HuH-7.5 (cell line): ENCODE measurements at regions not wholly inside any gene's neighbourhood (a gene's known extent, or its start where the extent isn't known, plus 50 kb on each side); places are given as distances from the start of the nearest gene placed in this dataset.
"Not testable (repeated sequence)": the region's sequence is repeated elsewhere in the genome, so short reads cannot be mapped to it uniquely, and the experiment has no call there.

ENCODE experiments used
- DNase-seq: peaks from one replicate; pipeline ENCODE4 v3.0.0; 2011; ENCODE audit warnings: low spot score

- DNase-seq = no peak
Observed at GRCh38 chr2:40955042-40955441, 503.2 kb upstream of the SLC8A1 start.

- DNase-seq = no peak
Observed at GRCh38 chr2:40955635-40956034, 503.7 kb upstream of the SLC8A1 start.

GRCh38 chr2:40957508-40957907 lies 505.6 kb upstream of the SLC8A1 start:
- DNase-seq = no peak

GRCh38 chr2:40962026-40962425 lies 510.1 kb upstream of the SLC8A1 start:
- DNase-seq = no peak

- no peak for DNase-seq
Observed at GRCh38 chr2:40964509-40965250, 512.8 kb upstream of the SLC8A1 start.

GRCh38 chr2:40967451-40967850 lies 515.6 kb upstream of the SLC8A1 start:
- DNase-seq = no peak

GRCh38 chr2:40975151-40975550 lies 523.3 kb upstream of the SLC8A1 start:
- no peak for DNase-seq

GRCh38 chr2:40997362-40997761 lies 545.5 kb upstream of the SLC8A1 start:
- DNase-seq = no peak

GRCh38 chr2:41000374-41000773 lies 548.5 kb upstream of the SLC8A1 start:
- DNase-seq = no peak

GRCh38 chr2:41000906-41001305 lies 549.0 kb upstream of the SLC8A1 start:
- DNase-seq = no peak

GRCh38 chr2:41004700-41005099 lies 552.8 kb upstream of the SLC8A1 start:
- DNase-seq = no peak

GRCh38 chr2:41020358-41020757 lies 568.5 kb upstream of the SLC8A1 start:
- DNase-seq = no peak

- no peak for DNase-seq
Observed at GRCh38 chr2:41024816-41025215, 572.9 kb upstream of the SLC8A1 start.

GRCh38 chr2:41026613-41027012 lies 574.7 kb upstream of the SLC8A1 start:
- DNase-seq = no peak

GRCh38 chr2:41027095-41027494 lies 575.2 kb upstream of the SLC8A1 start:
- no peak for DNase-seq

GRCh38 chr2:41031282-41031681 lies 579.4 kb upstream of the SLC8A1 start:
- no peak for DNase-seq

- DNase-seq = no peak
Observed at GRCh38 chr2:41032715-41033114, 580.8 kb upstream of the SLC8A1 start.

GRCh38 chr2:41033127-41033526 lies 581.2 kb upstream of the SLC8A1 start:
- DNase-seq = no peak

- no peak for DNase-seq
Observed at GRCh38 chr2:41038408-41038807, 586.5 kb upstream of the SLC8A1 start.

- DNase-seq = not testable (repeated sequence)
Observed at GRCh38 chr2:41039750-41040149, 587.9 kb upstream of the SLC8A1 start.

GRCh38 chr2:41040782-41041520 lies 589.1 kb upstream of the SLC8A1 start:
- DNase-seq = no peak

GRCh38 chr2:41042343-41042742 lies 590.5 kb upstream of the SLC8A1 start:
- DNase-seq = no peak

- no peak for DNase-seq
Observed at GRCh38 chr2:41061356-41061755, 609.5 kb upstream of the SLC8A1 start.

- DNase-seq = no peak
Observed at GRCh38 chr2:41062336-41062735, 610.4 kb upstream of the SLC8A1 start.
